Adrenal gland (tissue), 9 donors: ENCODE measurements at regions not wholly inside any gene's neighbourhood (a gene's known extent, or its start where the extent isn't known, plus 50 kb on each side); places are given as distances from the start of the nearest gene placed in this dataset.

Experiments
- DNase-seq, 7 donors: peaks; one replicate each; pipeline ENCODE4 v3.0.0-alpha.2; 2019 to 2020
- H3K27ac ChIP-seq, 5 donors: fragments of 200-600 bp; sonication (generic) in 4 of 5; 1 replicate in 3 of 5; 2 replicates in 2 of 5; pipeline versions ENCODE4 v1.5.1 to v1.8.0; 2016 to 2020; ENCODE audit warnings: mild to moderate bottlenecking in 1 of 5
- H3K27me3 ChIP-seq: fragments of 200-600 bp; 2 replicates; pipeline ENCODE4 v1.8.0; 2021
- H3K36me3 ChIP-seq, 2 donors: fragments of 200-600 bp; replicated peaks in 1 of 2; 1 replicate in 1 of 2; 2 replicates in 1 of 2; pipeline versions ENCODE4 v1.5.1 to v1.8.0; 2018 to 2022
- H3K4me1 ChIP-seq, 2 donors: fragments of 200-600 bp; replicated peaks in 1 of 2; 1 replicate in 1 of 2; 2 replicates in 1 of 2; pipeline versions ENCODE4 v1.5.1 to v1.8.0; 2018 to 2021
- H3K4me3 ChIP-seq, 4 donors: fragments of 200-600 bp; sonication (generic) in 3 of 4; one replicate each; pipeline ENCODE4 v1.5.1; 2016 to 2018
- H3K9me3 ChIP-seq, 3 donors: fragments of 200-600 bp; sonication (generic) in 1 of 3; replicated peaks in 1 of 3; 1 replicate in 2 of 3; 2 replicates in 1 of 3; pipeline versions ENCODE4 v1.5.1 to v1.8.0; 2016 to 2021
- POLR2A ChIP-seq, 2 donors: fragments of 450-650 bp; IDR thresholded peaks; one replicate each; pipeline ENCODE4 v1.6.1; 2017; ENCODE audit warnings: antibody characterized with exemption in 2 of 2, mild to moderate bottlenecking in 2 of 2, moderate library complexity in 1 of 2
- WGBS, 4 donors: extraction: QIAGEN DNeasy Blood & Tissue Kit in 2 of 4; methylation state at CpG; one replicate each; pipeline versions ENCODE4 v1.1.5 to v1.1.7; 2013 to 2017; 5-methylcytosine and 5-hydroxymethylcytosine counted together
- intact Hi-C, 2 donors: fragments of 100-400 bp; cut with DNase I; formaldehyde crosslinking; loops; one replicate each; pipeline versions ENCODE4 v1.14.1 to v1.15.0; 2022 to 2023
- TF ChIP-seq, protein P1 (sequence below), 6 experiments: fragments of 450-650 bp in 4 of 6; fragments of 200-600 bp in 2 of 6; sonication (generic) in 1 of 6; IDR thresholded peaks; 1 replicate in 5 of 6; 2 replicates in 1 of 6; pipeline versions ENCODE4 v1.5.1 to v1.8.0; 2016 to 2021; ENCODE audit warnings: antibody characterized with exemption in 6 of 6, mild to moderate bottlenecking in 2 of 6, moderate library complexity in 1 of 6
- donor health status: healthy with polysubstance abuse.
- donor health status: Bipolar disorder and iron deficiency.
- donor health status: DM: yes; HTN: yes; CAD: no.
- donor health status: DM: no; HTN: no; CAD: no.
- donor health status: DM: no; HTN: no; CAD: no.

DNA sequence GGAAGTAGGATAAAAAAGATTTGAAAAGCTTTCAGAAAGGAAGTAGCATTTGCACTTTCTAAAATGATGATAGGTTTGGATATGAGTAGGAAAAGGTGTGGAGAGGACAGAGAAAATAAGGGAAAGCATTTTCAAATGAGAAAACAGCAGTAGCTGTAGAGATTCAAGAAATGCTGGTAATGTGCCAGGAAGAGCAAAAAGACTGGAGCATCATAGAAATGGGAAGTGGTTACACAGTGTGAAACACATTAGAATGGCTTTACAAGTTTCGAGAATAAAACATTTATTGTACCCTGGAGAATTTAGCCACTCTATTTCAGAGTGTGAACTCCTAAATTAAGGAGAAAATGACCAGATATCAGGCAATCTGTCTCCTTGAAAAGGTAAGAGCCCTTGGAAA lies 108.3 kb upstream of the CHL1 start:
- no peaks in the 10 kb centered on the region for H3K36me3 ChIP-seq
- TF ChIP-seq POLR2A (IDR thresholded peaks at IDR 0.05) = no peak
- TF ChIP-seq, protein P1, sequence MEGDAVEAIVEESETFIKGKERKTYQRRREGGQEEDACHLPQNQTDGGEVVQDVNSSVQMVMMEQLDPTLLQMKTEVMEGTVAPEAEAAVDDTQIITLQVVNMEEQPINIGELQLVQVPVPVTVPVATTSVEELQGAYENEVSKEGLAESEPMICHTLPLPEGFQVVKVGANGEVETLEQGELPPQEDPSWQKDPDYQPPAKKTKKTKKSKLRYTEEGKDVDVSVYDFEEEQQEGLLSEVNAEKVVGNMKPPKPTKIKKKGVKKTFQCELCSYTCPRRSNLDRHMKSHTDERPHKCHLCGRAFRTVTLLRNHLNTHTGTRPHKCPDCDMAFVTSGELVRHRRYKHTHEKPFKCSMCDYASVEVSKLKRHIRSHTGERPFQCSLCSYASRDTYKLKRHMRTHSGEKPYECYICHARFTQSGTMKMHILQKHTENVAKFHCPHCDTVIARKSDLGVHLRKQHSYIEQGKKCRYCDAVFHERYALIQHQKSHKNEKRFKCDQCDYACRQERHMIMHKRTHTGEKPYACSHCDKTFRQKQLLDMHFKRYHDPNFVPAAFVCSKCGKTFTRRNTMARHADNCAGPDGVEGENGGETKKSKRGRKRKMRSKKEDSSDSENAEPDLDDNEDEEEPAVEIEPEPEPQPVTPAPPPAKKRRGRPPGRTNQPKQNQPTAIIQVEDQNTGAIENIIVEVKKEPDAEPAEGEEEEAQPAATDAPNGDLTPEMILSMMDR (IDR thresholded peaks at IDR 0.05) = no peak
- H3K9me3 ChIP-seq = no peaks in the 10 kb centered on the region
- no peak for DNase-seq
- intact Hi-C loops = no loop called here
- H3K4me1 ChIP-seq = no peaks in the 10 kb centered on the region
- H3K27ac ChIP-seq = no peak overlapping the region
- WGBS, 4 donors = 46 to 64% (median 55%) methylated on average over 1 of the region's 1 CpG
- no peak overlapping the region for H3K4me3 ChIP-seq
- H3K27me3 ChIP-seq = no peaks in the 10 kb centered on the region

DNA sequence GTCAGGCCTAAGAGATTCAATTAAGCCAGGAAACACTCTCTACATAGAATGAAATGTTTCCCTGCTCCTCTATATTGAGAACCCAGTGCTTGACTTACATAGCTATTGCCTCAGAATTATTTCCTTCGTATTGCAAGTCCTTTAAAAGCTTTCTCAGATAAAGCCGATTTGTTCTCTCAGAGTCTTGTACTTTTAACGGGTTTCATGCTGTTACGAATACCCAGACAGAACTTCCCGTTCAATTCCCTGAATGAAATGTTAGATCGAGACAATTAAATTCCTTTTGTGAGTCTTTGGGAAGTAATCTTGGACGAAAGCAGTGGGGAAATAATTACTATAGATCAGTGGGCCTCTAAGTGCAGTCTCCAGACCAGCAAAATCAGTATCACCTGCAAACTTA lies 102.8 kb upstream of the CHL1 start:
- Histone ChIP-seq H3K27me3 (peaks cover 5% of the 10 kb centered on the region), H3K4me1 (no peaks in the 10 kb centered on the region), H3K9me3 (no peaks in the 10 kb centered on the region), H3K4me3 (no peak overlapping the region), H3K36me3 (no peaks in the 10 kb centered on the region), H3K27ac (no peak overlapping the region)
- no peak for DNase-seq
- WGBS, 4 donors = 76 to 79% (median 77%) methylated on average over 7 of the region's 7 CpGs
- intact Hi-C loops = no loop called here
- TF ChIP-seq, protein P1 (IDR thresholded peaks at IDR 0.05) = no peak
- no peak for TF ChIP-seq POLR2A (IDR thresholded peaks at IDR 0.05)

DNA sequence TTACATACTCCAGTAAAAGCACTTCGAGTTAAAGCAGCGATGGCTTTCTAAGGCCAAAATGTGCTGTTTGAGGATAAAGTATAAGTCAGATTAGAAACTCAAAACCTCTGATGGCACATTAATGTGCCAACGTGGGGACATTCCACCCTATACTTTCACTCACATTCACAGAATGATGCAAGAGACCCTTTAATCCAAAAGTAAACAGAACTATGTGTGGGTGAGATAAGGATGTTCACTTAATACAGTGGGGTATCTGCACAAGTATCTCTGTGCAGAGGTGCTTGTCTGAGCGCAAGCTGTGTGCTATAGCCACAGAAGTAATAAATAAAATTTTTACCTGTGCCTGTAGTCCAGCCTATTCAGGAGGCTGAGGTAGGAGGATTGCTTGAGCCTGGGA lies 100.3 kb upstream of the CHL1 start:
- H3K27ac ChIP-seq = no peak overlapping the region
- H3K36me3 ChIP-seq = no peaks in the 10 kb centered on the region
- intact Hi-C loops = no loop called here
- H3K9me3 ChIP-seq = no peaks in the 10 kb centered on the region
- H3K27me3 ChIP-seq = peaks cover 5% of the 10 kb centered on the region
- no peaks in the 10 kb centered on the region for H3K4me1 ChIP-seq
- no peak for TF ChIP-seq POLR2A (IDR thresholded peaks at IDR 0.05)
- TF ChIP-seq, protein P1 (IDR thresholded peaks at IDR 0.05) = no peak
- DNase-seq = no peak
- no peak overlapping the region for H3K4me3 ChIP-seq
- 73 to 87% (median 79%) methylated on average over 4 of the region's 4 CpGs for WGBS, 4 donors

DNA sequence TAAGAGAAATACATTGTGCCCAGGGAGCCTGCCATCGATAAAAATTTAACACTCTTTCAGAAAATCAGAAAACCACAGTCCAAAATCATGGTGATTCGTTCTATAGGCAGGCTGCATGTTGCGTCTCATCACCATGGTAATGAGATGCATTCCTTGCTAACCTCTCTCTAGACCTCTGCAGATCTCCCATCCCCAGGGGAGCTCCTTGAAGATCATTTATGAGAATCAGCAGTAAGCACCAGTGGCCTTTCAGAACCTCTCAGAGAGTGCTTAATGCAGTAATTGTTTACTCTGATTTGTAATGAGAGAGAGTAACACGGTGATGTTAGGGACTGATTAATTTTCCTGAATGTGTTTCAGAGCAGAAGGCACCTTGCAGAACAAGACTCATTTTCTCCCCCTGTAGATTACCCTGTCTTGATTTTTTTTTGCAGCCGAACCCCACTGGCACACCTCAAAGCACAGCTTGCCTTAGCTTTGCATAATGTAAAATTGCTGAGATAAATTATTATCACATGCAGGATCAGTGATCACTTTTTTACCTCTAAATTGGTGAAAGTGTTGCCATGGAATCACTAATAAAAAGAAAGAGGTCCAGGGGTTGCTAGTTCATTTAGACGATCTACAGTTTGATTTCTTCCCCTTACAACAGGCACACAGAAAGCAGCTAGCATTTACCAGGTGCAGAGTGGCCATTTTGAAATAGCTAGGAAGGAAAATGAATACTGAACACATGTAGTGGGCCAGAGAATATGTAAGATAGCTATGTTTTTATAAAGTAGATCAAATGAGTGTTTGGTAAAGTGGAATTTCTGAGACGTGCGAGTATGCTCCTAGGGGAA lies 98.9 kb upstream of the CHL1 start:
- WGBS, 4 donors = 53 to 64% (median 56%) methylated on average over 8 of the region's 8 CpGs
- TF ChIP-seq, protein P1 (IDR thresholded peaks at IDR 0.05) = no peak
- no peak for TF ChIP-seq POLR2A (IDR thresholded peaks at IDR 0.05)
- Histone ChIP-seq H3K27me3 (peaks cover 5% of the 10 kb centered on the region), H3K4me1 (no peaks in the 10 kb centered on the region), H3K27ac (no peak overlapping the region), H3K9me3 (no peaks in the 10 kb centered on the region), H3K4me3 (no peak overlapping the region), H3K36me3 (no peaks in the 10 kb centered on the region)
- intact Hi-C loops = no loop called here
- no peak for DNase-seq
